NCI-H1092 treated with DMSO at 0.1 percent for 48 hours (cell line): ENCODE measurements at regions not wholly inside any gene's neighbourhood (a gene's known extent, or its start where the extent isn't known, plus 50 kb on each side); places are given as distances from the start of the nearest gene placed in this dataset.
"Not testable (repeated sequence)": the region's sequence is repeated elsewhere in the genome, so short reads cannot be mapped to it uniquely, and the experiment has no call there.

Source experiments
- DNase-seq: peaks from one replicate; lab custom pipeline; 2025; lab: John Stamatoyannopoulos, UW

GRCh38 chr3:39558775-39559306 is 91.4 kb downstream of the MOBP start:
- DNase-seq, result no peak

GRCh38 chr3:39559543-39559942 is 92.1 kb downstream of the MOBP start:
- no peak for DNase-seq

GRCh38 chr3:39568508-39568907 is 101.0 kb downstream of the MOBP start:
- no peak for DNase-seq

- DNase-seq, result no peak
Measured at GRCh38 chr3:39569095-39569494, 101.6 kb downstream of the MOBP start.

- peak; percentile 20 for DNase-seq
Measured at GRCh38 chr3:39573392-39573791, 105.9 kb downstream of the MOBP start.

GRCh38 chr3:39577541-39577940 is 110.1 kb downstream of the MOBP start:
- no peak for DNase-seq

GRCh38 chr3:39586215-39586614 is 118.7 kb downstream of the MOBP start:
- not testable (repeated sequence) for DNase-seq

- DNase-seq, result no peak
Measured at GRCh38 chr3:39587113-39587512, 119.6 kb downstream of the MOBP start.

- DNase-seq, result no peak
Measured at GRCh38 chr3:39590806-39591205, 123.3 kb downstream of the MOBP start.

- no peak for DNase-seq
Measured at GRCh38 chr3:39592311-39593050, 125.0 kb downstream of the MOBP start.

- no peak for DNase-seq
Measured at GRCh38 chr3:39593341-39593740, 125.9 kb downstream of the MOBP start.

GRCh38 chr3:39601241-39601640 is 133.8 kb downstream of the MOBP start:
- peak; percentile 88 for DNase-seq

- no peak for DNase-seq
Measured at GRCh38 chr3:39605837-39606236, 138.4 kb downstream of the MOBP start.

- DNase-seq, result no peak
Measured at GRCh38 chr3:39626198-39626597, 158.7 kb downstream of the MOBP start.

- no peak for DNase-seq
Measured at GRCh38 chr3:39631136-39631535, 163.7 kb downstream of the MOBP start.

GRCh38 chr3:39637807-39638206 is 170.3 kb downstream of the MOBP start:
- DNase-seq, result no peak

- DNase-seq, result no peak
Measured at GRCh38 chr3:39638301-39638700, 170.8 kb downstream of the MOBP start.

GRCh38 chr3:39639344-39640236 is 169.8 kb upstream of the MYRIP start:
- no peak for DNase-seq

- no peak for DNase-seq
Measured at GRCh38 chr3:39641274-39641673, 168.1 kb upstream of the MYRIP start.

GRCh38 chr3:39644176-39644575 is 165.2 kb upstream of the MYRIP start:
- DNase-seq, result no peak

GRCh38 chr3:39651256-39651655 is 158.2 kb upstream of the MYRIP start:
- DNase-seq, result not testable (repeated sequence)

GRCh38 chr3:39651993-39652739 is 157.2 kb upstream of the MYRIP start:
- DNase-seq, result peak; percentile 7
